ENCODE measurements at regions not wholly inside any gene's neighbourhood (a gene's known extent, or its start where the extent isn't known, plus 50 kb on each side); places are given as distances from the start of the nearest gene placed in this dataset.

DNA sequence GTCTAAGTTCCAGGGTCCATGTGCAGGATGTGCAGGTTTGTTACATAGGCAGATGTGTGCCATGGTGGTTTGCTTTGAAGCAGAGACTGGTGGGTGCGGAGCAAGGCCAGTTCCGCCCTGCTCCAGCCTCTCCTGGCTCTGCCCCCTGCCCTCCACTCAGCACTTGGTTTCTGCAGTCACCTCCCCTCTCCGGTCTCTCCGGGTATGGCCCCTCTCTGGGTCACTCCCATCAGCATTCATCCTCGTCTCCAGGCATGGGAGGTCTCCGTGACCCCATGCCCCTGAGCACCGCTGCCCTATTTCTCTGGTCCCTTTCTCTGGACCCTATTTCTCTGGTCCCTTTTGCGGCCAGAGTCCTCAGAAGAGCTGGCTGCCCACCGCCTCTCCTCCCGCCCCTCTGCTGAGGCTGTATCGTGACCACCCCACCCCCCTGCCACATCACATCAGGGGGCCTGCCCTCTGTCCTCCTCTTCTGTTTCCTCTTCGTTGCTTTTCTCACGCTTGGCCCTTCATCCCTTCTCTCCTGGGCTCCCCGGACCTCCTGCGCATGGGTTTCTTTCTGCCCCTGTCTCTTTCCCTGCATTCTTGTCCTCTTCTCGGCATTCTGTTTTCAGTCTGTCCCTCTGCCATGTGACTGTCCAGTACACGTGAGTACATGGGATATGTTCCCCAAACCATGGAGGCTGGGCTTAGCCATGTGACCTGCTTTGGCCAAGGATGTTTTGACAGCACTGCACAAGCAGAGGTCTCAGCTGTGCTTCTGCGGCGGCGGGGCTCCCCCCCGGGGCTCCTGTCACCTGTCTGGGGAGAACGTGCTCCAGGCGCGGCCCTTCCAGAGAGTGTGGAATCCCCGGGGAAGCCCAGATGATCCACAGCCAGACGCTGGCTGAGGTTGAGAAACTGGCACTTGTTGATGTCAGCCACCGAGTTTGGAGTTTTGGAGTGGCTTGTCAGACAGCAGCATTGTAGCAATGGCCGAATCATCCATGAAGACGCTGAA is 54.4 kb upstream of the C1orf174 start:
- TF ChIP-seq, protein P1, sequence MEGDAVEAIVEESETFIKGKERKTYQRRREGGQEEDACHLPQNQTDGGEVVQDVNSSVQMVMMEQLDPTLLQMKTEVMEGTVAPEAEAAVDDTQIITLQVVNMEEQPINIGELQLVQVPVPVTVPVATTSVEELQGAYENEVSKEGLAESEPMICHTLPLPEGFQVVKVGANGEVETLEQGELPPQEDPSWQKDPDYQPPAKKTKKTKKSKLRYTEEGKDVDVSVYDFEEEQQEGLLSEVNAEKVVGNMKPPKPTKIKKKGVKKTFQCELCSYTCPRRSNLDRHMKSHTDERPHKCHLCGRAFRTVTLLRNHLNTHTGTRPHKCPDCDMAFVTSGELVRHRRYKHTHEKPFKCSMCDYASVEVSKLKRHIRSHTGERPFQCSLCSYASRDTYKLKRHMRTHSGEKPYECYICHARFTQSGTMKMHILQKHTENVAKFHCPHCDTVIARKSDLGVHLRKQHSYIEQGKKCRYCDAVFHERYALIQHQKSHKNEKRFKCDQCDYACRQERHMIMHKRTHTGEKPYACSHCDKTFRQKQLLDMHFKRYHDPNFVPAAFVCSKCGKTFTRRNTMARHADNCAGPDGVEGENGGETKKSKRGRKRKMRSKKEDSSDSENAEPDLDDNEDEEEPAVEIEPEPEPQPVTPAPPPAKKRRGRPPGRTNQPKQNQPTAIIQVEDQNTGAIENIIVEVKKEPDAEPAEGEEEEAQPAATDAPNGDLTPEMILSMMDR (IDR thresholded peaks at IDR 0.05): no peak
- TF ChIP-seq POLR2A (IDR thresholded peaks at IDR 0.05): no peak
